ENCODE measurements at regions not wholly inside any gene's neighbourhood (a gene's known extent, or its start where the extent isn't known, plus 50 kb on each side); places are given as distances from the start of the nearest gene placed in this dataset.

- in situ Hi-C loops (cut with MboI; ENCODE audit: low sequenced_read_pairs) = no loop called here
- Histone ChIP-seq H3K23ac (ENCODE audit: low read depth, low read length) (no peak overlapping the region), H4K5ac (ENCODE audit: low read depth, low read length) (no peak overlapping the region), H2BK15ac (ENCODE audit: low read depth, low read length) (no peak overlapping the region), H2BK5ac (ENCODE audit: low read depth, low read length, poor library complexity, severe bottlenecking) (no peak overlapping the region), H2AK9ac (replicated peaks; ENCODE audit: low read depth, low read length, poor library complexity) (no peak overlapping the region), H3K4me2 (ENCODE audit: low read depth, low read length) (no peak overlapping the region), H3K36me3 (ENCODE audit: control insufficient read depth, insufficient read depth, low read length) (no peaks in the 10 kb centered on the region), H2AK5ac (ENCODE audit: low read depth, low read length) (no peak overlapping the region), H2BK120ac (ENCODE audit: low read depth, low read length) (no peak overlapping the region), H3K27ac (ENCODE audit: insufficient read depth, low read length) (no peak overlapping the region), H3K18ac (ENCODE audit: low read depth, low read length) (no peak overlapping the region), H3K9me1 (ENCODE audit: insufficient read depth, low read length) (no peaks in the 10 kb centered on the region), H4K8ac (ENCODE audit: low read depth in 2 of 2, low read length in 2 of 2) (no peak overlapping the region), H3K56ac (ENCODE audit: extremely low read depth, insufficient read depth, low read length) (no peak overlapping the region), H4K20me1 (ENCODE audit: insufficient read depth, low read length) (no peaks in the 10 kb centered on the region), H3K79me1 (ENCODE audit: low read depth in 1 of 2, low read length in 2 of 2) (no peaks in the 10 kb centered on the region), H3K4me1 (ENCODE audit: control insufficient read depth, insufficient read depth, low read length) (no peaks in the 10 kb centered on the region), H3K14ac (replicated peaks; ENCODE audit: low read depth, low read length) (no peak overlapping the region), H3K27me3 (ENCODE audit: control insufficient read depth, insufficient read depth, low read length) (no peaks in the 10 kb centered on the region), H4K91ac (ENCODE audit: insufficient read depth, low read depth, low read length) (no peak overlapping the region), H3K9me3 (ENCODE audit: control insufficient read depth, insufficient read depth, low read length) (no peaks in the 10 kb centered on the region), H2AFZ (replicated peaks; ENCODE audit: low read length, poor library complexity) (no peak overlapping the region), H2BK20ac (ENCODE audit: low read depth, low read length) (no peak overlapping the region), H3K9ac (ENCODE audit: low read depth, low read length) (no peak overlapping the region), H3K4me3 (ENCODE audit: insufficient read depth, low read depth, low read length) (no peak overlapping the region), H3K4ac (ENCODE audit: low read depth, low read length) (no peak overlapping the region)
- dilution Hi-C loops (cut with HindIII; ENCODE audit: low sequenced_read_pairs, unreplicated experiment) = no loop called here
- ChIA-PET POLR2A (ENCODE audit: unreplicated experiment) (no interaction called here), CTCF (no interaction called here)
- ATAC-seq (ENCODE audit: low read depth) (no peak), DNase-seq (no peak)
- BruUV-seq (replicated peaks) = no TSS peak
- no CpG with 5 or more reads among the region's 1 CpG for WGBS, 2 experiments (ENCODE audit: extremely low coverage in 2 of 2, insufficient read length in 1 of 2)
- intact Hi-C loops (cut with micrococcal nuclease) = no loop called here
- no peak for TF ChIP-seq CHD1 (IDR thresholded peaks at IDR 0.05; ENCODE audit: low read depth, low read length)
- TF ChIP-seq CEBPB (IDR thresholded peaks at IDR 0.05; ENCODE audit: low read depth, low read length) = peak; percentile 73
These were observed 160.4 kb upstream of the GULP1 start for GRCh38 chr2:188131281-188131680.
